ENCODE measurements at regions not wholly inside any gene's neighbourhood (a gene's known extent, or its start where the extent isn't known, plus 50 kb on each side); places are given as distances from the start of the nearest gene placed in this dataset.

DNA sequence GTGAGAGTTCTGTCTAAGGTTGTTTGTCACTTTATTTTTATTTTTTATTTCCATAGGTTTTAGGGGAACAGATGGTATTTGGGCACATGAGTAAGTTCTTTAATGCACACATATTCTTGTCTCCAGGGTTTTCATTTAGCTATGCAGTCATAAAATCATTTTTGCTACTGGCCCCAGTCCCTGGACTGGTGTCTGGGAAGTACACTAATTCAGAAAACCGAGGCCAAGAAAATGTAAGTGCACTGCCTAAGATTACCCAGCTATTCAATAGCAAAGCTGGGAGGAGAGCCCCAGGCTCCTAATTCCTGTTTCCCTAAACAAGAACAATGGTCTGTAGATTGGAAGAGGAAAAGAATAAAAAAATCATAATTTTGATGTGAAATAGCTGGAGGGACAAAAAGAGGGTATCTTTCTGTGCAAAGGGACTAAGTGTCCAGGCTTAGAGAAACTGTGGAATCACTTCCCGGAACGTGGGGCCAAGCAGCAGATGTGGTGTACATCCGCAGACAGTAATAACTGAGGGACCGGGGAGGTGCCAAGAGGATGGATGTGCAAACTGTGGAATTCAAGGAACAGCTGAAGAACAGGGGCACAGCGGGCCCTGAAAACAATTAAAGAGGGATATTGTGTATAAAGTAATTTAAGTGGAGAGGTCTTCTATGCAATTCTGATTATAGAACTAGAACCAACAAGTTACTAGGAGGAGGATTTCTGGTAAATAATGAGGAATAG, 236.3 kb downstream of the ACKR3 start:
- no peak for DNase-seq

DNA sequence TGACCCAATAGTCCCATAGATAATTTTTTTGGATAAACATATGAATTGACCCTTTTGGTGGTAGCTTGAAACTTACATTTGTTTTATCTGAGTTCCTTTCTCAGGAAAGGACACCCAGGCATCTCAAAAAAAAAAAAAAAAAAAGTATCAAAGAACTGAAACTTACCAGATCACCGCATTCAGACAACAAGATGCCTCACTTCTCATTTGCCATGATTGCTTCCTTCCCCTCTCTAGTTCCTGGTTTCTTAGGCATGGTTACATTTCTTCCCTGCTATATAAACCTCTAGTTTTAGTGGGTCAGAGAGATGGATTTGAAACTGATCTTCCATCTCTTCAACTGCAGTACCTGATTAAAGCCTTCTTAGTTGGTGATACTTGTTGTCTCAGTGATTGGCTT, 240.1 kb downstream of the ACKR3 start:
- DNase-seq = no peak

DNA sequence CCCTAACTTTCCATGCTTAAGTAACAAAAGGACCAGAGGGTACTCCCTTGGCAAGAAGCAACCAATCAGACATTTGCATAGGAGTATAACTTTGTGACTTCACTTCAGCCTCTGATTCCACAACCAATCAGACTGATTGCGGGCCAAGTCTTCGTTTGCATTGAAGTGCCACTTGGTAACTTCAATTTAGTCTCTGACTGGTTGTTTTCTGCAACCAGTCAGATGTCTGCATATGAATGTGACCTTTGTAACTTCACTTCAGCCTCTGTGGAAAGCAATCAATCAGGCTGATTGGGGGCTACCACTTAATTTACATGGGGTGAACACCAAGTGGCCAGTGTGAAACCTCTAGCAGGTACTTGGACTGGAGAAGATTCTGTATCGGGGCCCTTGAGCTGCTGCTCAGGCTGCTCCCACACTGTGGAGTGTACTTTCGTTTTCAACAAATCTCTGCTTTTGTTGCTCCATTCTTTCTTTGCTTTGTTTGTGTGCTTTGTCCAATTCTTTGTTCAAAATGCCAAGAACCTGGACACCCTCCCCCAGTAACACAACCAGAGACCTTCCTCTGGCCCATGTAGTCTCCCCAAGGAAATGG, 241.5 kb downstream of the ACKR3 start:
- no peak for DNase-seq

DNA sequence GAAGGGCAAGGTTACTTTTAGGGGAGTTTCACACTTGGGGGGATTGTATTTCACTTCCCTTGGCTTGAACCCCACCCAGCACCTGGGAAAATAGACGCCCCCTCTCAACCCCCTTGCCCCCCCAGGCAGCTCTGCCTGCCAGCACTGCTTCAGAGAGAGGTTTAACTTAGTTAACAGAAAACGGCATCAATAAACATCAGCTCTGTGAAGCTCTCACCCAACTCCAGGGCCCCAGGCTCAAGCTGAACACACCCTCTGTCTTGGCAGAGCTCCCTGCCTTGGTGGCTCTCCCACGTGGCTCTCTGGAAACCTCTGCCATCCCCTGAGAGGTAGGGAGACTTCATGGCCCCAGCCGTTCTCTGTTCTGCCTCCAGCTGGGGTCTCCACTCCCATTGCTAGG, 244.1 kb downstream of the ACKR3 start:
- no peak for DNase-seq

DNA sequence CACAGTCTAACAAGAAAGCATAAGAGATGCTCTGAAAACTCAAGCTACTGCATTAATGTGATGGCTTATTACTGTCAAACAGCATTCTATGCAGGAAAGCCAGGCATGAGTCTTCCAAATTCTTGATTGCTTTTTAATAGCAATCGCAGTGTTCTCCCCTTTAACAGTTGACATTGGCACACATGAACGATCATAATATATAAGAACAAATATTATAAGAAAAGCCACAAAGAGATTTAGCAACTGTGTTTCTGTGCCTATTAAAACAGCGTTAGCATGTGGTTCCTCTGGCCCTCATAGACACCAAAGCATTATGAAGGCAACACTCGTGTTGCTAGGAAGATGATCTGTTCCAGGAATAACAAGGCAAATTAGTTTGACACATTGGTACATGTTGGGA, 245.0 kb downstream of the ACKR3 start:
- DNase-seq = no peak

DNA sequence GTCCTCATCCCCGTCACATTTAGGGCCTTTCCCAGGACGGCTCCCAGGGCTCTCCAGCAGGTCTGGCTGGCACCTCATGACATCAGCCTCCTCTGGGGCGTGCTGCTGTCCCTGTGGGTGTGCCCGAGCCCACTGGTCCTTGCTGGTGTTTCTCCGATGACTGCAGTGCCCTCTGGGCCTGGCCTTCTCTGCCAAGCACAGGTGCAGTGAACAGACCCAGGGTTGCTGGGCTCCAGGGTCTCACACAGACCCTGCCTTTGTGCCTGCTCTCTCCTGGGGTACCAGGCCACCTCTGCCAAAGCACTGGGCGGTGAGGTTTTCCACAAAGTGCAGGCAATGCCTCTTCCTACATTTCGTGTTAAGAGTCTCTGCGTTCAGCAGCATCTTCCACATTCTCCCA, 246.1 kb downstream of the ACKR3 start:
- DNase-seq = no peak

DNA sequence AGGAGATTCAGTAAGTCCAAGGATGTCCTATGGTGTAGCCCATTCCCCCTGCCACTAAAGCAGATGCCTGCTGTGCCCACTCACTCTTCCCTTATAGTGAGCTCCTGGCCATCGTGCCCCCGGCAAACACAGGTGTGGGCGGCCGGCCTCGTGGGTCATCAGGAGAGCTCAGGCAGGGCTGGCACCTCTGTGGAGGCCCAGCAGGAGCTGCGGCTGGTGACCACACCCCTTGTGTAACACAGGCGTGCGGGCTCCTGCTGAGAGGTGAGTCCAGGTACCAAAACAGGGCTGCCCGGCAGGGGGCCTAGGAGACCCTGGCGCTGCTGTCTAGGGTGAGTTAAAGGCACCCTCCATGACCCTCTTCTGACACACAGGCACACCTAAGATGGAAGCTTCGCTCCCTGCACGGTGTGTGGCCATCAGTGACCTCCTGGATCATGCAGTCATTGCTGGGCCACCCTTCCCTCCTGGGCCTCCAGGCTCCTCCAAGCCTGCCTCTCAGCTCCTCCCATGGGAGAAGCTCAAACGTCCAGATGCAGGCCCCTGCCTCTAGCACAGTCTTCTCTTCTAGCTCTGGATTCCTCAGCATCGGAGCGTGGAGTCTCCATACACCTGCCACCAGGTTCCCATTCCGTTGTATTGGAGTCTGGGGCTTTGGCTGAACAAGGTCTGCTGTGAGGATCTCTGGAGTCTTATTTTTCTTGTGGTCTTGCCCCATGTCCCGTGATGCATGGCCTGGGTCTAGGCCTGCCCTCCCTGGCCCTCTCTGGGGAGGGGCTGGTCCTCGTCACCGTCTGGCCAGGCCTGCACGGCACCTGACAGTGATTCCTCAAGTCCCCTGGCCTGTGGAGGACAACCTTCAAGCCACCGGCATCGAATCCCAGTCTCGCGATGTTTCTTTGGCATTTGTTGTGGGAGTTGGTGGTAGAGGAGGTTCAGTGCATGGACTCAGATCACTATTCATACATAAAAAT, 246.9 kb downstream of the ACKR3 start:
- DNase-seq = no peak

DNA sequence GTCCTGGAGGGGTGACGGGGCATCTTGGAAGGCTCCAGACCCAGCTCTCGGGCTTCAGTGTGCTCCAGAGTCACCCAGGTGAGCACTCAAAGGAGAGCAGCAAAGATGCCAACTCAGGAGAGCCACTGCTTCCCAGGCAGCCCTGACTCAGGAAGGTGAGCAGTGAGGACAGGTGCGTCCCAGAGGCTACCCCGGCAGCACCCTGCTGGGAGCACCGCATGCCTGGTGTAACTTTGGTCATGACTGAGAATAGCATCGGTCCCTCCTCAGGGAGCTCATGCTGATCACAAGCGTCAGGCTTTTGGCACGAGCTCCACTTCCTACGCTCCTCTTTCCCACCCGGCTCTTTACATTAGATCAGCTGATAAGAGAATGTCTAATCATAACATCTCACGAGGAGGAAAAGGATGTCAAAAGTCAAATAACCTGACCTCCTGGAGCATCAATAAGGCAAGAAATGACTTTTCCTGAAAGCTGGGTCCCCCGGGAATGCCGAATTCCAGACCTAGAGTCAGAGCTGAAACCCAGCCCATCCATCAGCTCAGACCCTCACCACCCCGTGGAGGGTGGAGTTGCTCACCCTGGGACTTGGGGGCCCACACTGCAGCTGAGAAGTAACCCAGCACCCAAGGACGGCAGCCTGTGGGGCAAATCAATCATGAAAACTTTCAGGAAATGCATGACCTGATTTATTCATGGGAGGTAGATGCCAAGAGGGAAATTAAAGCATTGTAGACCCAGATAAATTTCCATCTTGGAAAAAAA, 248.8 kb downstream of the ACKR3 start:
- DNase-seq = no peak

DNA sequence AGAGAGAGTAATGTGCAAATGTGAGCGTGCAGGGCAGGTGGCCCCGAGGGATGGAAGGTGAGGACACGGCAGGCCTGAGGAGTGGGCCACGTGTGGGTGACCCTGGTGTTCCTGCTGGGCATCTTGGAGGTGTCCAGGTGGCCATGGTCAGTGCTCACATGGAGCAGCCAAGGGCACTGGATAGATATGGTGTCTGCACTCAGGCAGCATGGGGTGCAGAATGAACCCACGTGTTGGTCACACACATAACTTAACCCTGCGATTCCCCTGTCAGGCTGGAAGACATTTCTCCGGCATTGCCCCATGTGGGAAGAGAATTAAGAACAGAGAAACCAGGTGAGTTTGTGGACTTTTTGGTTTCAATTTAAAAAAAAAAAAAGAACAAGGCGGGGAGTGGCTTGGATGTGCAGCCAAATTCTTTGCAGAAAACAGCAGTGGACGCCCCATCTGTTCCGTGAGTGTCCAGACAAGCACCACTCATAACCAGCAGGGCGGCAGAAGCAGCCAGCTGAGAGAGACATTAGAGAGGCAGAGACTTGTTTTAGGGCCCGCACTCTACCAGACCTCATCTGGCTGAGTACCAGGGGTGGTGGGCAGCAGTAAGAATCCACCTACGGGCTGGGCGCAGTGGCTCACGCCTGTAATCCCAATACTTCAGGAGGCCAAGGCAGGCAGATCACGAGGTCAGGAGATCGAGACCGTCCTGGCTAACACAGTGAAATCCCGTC, 249.8 kb downstream of the ACKR3 start:
- no peak for DNase-seq

DNA sequence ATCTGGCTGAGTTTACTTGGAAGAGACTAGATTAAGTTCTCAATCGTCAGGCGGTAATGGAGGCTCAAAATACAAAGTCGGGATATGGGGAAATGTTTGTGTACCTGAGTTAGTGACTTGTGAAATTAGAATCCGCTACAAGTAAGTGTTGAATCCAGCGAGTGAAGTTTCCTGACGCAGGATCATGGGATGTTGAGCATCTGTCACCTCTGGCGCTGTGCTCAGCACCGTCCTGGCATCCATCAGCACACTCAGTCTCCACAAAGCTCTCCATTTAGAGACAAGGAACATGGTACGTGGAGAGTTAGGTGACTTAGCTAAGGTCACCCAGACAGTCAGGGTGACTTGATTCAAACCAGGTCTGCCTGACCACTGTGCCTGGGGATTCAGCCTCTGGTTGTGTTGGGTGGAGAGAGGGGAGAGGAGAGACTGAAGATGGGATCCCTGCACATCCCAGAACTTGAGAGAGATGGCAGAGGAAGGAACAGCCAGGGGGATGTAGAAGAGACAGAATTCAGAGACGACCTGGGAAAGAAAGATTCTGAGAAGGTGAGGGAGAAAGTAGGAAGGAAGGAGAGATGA, 251.2 kb downstream of the ACKR3 start:
- DNase-seq = no peak

DNA sequence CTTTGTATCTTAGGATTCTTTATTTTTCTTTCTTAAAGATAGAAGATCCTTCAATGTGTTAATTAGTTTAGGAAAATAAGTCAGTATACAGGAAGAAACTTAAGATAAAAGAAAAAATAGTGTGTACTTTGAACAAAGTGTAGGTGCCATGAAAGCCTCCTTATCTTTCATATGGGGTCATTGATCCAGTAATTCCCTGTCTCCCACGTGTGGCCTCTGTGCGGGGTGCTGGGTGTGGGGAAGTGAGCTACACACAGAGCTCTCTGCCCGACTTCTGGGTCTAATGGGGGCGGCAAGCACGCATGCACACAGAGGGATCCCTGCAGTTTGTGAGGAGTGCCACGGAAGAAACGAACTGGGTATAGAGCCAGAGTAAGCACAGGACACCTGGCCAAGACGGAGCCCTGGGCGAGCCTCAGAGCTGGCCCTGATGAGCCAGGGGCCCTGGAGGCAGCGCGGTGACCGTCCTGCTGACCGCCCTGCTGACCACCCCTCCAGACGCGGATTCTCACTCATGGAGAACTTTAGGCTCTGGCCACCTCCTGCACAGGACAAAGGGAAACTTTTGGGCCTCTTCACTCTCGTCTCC, 253.5 kb downstream of the ACKR3 start:
- DNase-seq = no peak

DNA sequence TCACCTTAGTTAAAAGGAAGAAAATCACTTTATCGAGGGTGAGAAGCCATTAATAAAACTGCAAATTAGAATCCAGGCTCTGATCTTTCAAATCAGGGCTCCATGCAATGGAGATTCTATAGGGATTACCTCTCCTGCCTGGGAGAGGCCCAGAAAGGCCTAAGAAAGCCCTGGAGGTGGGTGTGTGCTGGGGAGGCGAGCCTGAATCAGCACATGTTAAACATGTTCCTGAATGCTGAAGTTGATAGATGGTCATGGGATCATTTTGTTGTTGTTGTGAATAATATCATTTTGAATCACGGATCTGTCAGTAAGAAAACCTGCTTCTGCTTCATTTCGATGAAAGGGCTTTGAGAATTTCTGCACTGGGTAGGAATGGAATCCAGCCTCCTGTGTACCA, 254.3 kb downstream of the ACKR3 start:
- DNase-seq = no peak

DNA sequence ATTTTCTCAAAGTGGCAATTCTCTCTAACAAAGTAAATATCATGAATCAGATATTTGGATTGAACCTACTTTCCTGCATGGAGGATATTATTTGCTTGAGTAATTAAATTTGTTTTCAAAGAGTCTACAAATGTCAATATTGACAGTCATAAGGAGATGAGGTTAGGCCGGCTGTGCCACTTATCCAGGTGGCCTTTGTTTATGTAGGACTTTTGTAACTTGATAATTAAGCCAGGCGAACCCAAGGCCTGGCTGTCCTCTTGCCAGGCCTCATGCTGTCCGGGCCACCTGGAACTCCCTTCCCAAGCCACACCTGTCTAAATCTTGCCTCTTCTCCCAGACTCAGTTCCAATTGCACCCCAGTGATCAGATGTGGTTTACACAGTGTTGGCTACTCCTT, 255.2 kb downstream of the ACKR3 start:
- no peak for DNase-seq

DNA sequence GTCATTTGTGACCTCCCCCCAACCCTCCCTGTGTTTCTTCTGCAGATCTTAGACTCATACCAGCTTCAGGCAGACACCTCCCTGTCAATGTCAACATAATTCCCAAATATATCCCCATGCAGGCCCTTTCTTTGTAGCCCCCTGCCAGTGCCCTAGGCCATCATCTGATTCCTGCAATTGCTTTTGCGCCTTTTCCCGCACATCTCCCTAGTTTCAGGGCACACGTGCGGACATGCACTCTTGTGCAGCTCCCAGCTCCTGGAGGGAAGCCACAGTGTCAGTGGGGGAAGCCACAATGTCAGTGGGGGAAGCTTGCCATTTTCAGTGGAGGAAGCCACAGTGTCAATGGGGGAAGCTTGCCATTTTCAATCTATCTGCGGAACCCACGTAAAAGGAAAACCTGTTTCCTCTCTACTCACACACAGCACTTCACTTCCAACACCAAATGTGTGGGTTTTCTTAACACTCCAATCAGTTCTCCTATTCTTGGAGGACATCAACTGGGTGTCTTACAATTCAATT, 256.4 kb downstream of the ACKR3 start:
- no peak for DNase-seq

DNA sequence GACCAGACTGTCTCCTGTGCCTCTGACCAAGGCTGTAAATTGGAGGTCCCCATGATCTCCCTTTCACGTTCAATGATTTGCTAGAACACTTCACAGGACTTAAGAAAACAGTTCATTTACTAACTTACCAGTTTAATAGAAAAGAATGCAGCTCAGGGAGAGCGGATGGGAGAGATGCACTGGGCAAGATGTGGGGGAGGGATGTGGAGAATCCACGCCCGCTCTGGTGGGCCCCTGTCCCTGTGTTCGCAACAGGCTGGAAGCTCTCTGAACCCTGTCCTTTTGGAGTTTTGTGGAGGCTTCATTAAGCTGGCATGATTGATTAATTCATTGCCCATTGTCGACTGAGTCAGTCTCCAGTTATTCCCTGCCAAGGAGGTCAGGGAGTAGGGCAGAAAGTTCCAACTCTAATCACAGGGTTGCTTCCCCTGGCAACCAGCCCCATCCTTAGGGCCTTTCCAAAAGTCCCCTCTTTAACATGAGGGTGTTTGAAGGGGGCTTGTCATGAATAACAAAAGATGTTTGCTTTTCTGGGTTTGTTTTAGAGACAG, 257.1 kb downstream of the ACKR3 start:
- DNase-seq = no peak

DNA sequence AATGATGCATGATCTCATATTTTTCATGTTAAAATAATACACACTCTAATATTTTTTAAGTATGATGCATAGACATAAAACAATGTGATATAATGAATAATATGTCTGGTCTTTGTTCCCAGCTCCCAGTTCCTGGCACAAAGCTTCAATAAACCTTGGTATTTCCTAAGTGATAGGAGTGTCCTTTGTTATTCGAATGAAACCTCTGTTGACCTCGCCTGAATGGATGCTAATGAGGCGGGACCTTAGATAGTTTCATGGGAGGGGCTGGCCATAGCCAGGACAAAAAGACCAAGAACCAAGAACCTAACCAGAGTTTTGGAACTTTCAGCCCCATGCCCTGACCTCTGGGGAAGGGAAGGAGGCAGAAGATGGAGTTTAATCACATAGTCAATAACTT, 257.7 kb upstream of the COPS8 start:
- DNase-seq = no peak

DNA sequence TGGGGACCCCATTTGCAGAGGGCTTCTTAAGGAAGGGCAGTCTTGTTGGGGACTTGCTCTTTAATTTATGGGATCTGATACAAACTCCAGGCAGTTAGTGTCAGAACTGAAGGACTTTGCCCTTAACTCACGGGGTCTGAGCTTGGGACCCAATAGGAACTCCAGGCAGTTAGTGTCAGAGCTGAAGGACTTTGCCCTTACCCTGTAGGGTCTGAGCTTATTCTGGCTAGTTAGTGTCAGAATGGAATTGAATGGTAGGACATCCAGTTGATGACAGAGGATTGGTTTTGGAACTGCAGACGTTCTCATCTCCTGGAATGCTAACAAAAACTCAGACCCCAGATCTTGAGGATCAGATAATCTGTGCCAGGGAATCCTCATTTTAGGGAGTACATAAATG, 256.9 kb upstream of the COPS8 start:
- DNase-seq = no peak

DNA sequence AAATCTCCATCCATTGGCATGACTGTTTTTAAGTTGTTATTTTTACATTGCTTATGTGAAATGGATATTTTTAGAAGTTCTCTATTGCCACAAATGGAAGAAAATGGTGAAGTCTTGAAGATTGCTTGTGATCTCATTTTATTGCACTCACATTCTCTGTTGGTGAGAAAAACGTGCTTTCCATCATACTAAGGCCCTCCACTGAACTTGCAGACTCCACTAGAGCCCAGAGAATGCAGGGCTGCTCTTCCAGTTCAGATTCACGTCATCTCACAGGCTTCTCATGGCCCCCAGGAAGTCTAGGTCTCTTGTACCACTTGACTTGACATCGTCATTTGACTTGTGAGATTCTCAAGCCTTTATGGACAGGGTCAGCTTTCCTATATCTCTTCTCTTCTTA, 254.8 kb upstream of the COPS8 start:
- no peak for DNase-seq

DNA sequence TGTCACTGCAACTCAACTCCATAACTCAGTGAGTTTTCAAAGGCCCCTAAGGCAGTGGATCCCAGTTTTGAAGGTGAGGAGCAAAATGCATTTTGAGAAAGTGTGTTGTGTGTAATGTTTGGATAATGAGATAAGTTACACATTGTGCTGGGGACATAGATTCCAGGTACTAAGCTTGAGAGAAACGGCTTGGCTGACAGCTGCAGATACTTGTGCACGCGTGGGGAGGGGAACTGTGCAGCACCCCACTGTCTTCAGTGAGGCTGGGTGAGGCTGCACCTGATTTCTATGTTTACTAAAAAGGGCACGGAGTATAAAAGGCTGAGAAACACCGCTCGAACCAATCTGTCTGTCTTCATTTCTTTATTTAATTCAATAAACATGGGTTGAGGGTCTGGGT, 254.0 kb upstream of the COPS8 start:
- DNase-seq = no peak

DNA sequence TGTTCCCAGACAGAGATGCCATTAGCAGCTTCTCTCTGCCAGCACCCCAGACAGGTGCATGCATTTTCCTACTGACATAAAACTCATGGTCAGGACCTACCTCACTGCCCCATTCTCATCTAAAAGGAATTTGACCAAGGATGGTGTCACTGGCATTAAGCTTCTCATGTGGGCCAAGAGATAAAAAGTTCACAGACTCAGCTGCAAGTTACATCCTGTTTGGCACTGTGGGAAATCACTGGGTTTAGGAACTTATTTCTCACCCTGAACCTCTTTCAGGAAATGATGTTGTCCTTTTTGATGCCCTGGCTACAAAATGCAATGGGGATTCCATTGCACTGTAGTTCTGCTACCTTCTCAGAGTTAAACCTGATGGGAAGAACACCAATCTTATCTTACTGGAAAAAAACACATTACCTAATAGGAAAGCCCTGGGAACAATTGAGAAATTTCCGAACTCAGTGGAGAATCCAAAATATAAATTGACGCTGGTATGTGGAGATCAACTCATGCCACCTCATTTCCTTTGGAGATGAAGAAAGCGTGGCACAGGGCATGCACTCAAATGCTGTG, 252.1 kb upstream of the COPS8 start:
- no peak for DNase-seq

DNA sequence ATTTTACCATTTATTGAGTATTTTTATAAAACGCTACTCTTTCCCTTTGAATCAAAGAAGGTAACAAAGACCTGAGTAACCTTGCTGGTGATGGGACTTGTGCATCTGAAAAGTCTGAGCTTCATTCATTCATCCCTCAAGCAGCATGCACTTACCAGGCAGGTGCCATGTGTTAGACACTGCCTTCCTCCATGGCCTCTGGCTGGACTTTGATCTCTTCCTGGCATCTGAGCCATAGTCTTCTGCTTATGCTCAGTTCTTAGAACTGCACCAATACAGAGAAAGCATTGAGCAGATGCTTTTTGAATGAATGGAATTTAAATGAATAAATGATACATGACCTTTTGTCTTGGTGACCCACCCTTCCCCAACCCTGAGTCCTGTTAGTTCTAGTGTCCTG, 251.4 kb upstream of the COPS8 start:
- DNase-seq = no peak

Measured in activated effector memory CD4-positive, alpha-beta T cell treated with anti-CD3 and anti-CD28 coated beads, Interleukin-2, amount 50 U/mL, for 16 hours (primary cell).